ENCODE measurements at regions not wholly inside any gene's neighbourhood (a gene's known extent, or its start where the extent isn't known, plus 50 kb on each side); places are given as distances from the start of the nearest gene placed in this dataset.
A peak's percentile ranks its signal among the peaks of the same experiment; 100 is the strongest.

- no peak for DNase-seq
Measured at GRCh38 chr4:181509073-181509472, 734.1 kb upstream of the TENM3 start.

DNA sequence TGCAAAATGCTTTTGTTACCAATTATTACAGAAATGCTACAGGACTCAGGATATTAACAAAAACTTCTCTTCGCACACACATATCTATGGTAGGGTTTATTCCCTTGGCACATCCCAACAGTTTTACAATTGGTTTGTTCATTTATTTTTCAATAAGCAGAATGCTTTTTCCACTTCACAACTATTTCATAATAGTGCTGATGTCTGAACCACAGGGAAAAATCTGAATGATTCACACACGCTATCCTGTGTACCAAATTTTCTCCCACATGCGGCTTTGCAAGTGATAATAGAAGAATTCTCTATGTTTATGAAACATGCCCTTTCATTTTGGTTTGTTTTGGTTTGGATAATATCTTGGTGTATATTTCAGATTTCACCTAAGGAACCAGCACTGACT is 725.7 kb upstream of the TENM3 start:
- no peak for DNase-seq

DNA sequence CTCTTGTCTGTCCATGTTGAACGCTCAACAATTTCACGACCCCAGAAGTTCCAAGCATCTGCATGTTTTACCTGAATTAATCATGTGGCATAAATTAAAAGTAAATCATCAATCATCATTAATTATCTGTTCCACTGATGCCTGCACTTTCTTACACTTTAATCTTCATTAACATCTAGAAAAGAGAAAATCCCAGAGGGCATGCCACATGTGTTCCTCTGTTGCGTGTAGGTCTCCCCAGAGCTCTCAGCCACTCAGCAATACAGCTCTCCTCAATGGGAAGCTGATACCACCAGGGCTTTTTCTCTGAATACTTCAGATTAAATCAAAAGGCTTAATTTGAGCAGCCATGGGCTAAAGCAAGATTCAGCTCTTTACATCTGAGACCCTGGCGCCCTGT is 722.4 kb upstream of the TENM3 start:
- no peak for DNase-seq

GRCh38 chr4:181523973-181524372 is 719.2 kb upstream of the TENM3 start:
- no peak for DNase-seq

- DNase-seq: peak; percentile 57
Measured at GRCh38 chr4:181524499-181524898, 718.7 kb upstream of the TENM3 start.

DNA sequence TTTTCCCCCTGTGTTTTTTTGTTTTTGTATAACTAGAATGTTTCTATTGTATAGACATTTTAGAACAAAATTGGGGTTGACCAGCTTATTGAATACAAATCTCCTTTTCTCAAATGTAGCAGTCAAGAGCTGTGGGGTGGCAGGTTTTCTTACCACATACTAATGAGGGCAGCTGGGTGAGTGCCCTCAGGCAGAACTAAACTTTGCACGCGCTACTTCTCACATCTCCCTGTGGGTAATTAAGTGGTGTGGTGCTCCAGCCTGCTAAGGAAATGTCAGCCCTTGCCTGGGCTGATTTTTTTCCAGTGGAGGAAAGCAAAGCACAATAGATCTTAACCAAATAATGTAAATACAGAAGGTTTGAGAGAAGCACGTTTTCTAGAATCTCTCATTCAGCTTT is 717.6 kb upstream of the TENM3 start:
- DNase-seq: peak; percentile 48

- DNase-seq: peak; percentile 83
Measured at GRCh38 chr4:181528570-181529184, 714.5 kb upstream of the TENM3 start.

GRCh38 chr4:181529537-181529936 is 713.7 kb upstream of the TENM3 start:
- no peak for DNase-seq

DNA sequence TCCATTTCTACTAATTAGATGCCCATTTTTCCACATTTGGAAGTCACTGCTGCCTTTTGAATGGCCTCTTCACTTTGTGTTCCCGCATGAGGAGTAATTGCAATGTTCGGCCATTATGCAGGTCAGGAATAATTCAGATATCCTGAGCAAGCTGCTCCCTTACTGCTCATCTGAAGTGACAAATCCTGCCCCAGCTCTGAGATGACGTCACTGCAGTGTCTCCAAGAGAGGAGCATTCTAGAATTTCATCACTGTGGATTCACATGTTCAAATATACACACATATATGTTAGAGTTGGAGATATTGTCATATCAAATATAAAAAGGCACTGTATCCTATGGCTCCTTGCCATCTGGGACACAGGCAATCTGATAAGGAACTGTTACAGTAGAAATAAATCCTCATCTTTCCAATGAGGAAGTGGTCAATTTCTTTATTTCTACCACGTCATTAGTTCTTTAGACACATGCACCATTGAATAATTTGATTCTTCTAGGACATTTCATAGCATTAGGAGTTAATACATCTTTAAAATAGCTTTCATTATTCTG is 706.9 kb upstream of the TENM3 start:
- no peak for DNase-seq

DNA sequence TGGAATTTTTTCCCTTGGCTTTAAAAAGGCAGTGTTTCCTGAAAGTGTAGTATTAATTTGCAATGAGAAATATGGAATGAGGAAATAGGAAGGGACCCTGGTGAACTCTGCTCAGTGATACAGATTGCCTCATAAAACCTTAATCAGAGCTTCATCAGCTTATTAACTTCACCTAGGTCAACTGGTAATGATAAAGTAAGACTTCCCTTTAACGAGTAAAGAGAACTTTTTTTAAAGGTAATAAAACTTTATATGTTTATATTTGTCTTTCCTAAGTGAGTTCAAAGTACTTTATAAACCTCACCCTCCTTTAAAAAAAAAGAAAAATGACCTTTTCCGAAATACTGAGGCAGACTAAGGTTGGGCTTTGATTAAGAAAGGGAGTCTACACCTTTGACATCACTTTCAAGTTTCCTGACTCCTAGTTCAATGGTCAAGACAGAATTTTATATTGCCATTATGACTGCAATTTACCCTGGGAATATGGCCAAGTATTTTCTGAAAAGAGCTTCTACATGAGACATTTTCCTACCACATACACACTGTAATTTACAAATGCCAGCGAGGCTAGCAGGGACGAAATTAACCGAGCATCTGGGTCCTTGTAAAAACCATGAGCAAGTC is 706.3 kb upstream of the TENM3 start:
- DNase-seq: no peak

DNA sequence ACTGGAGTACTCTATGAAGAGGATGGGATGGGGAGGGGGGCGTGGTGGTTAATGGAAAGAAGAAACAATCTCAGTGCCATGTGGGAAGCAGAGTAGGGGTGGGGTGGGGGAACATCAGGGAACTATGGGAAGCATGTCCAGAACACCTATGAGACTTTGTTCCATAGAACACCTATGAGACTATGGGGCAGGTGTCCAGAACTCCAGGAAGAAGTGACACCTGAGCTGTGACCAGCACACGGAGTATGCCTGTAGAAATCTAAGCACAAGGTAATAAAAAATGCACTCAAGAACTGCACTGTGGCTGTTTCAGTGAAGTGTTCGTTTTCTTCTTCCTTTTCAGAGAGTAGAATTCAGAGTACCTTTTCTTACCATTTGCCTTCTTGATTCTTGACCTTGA is 704.8 kb upstream of the TENM3 start:
- no peak for DNase-seq

DNA sequence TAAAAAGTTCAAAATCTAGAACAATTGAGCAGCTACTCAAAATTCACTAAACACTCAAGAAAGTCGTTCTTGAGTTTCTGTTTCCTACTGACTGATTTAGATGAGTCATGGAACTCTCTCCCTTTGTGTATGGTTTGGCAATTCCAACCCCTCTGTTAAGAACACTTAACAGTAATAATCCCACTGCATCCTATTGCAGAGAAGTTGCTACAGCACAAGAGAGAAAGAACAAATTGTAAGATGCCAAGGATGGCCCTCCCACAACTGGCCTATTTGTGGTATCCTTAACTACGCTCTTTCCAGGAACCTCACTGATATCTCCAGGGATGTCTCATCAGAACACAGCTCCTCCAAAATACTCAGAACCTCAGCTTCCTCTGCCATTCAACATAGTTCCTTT is 701.8 kb upstream of the TENM3 start:
- DNase-seq: no peak

- DNase-seq: no peak
Measured at GRCh38 chr4:181548873-181549575, 694.2 kb upstream of the TENM3 start.

- DNase-seq: no peak
Measured at GRCh38 chr4:181549576-181550188, 693.5 kb upstream of the TENM3 start.

GRCh38 chr4:181550381-181550780 is 692.8 kb upstream of the TENM3 start:
- DNase-seq: no peak

DNA sequence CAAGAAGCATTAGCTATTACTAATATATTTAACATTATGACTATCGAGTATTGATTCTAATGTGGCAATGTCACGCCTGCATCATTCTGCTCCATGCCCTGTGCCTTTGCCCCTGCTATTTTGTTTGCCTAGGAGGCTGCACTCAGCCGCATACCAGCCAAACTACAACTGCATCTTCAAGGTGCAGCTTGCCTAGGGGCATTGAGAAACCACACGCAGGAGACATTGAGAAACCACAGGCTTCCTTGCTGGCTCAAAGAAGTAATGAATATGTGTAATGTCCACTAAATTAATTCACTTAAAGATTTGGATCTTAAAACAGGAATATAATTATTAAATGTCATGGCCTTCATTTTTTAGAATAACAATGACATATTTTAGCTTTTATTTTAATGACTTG is 683.6 kb upstream of the TENM3 start:
- DNase-seq: no peak

DNA sequence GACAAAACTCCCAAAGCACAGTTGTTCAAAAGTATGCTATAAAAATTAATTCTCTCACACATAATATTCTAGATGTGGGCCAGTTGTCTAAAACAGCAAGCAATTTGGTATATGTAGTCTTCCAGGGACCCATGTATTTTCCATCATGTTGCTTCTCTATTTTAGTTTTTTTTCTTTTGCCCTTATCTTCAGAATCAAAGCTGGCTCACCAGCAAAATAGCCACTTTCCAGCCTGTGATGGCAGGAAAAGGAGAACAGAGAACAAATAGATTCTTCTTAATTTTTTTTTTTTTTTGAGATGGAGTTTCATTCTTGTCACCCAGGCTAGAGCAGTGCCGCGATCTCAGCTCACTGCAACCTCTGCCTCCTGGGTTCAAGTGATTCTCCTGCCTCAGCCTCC is 680.8 kb upstream of the TENM3 start:
- no peak for DNase-seq

- DNase-seq: no peak
Measured at GRCh38 chr4:181564625-181565024, 678.6 kb upstream of the TENM3 start.

GRCh38 chr4:181566490-181566889 is 676.7 kb upstream of the TENM3 start:
- DNase-seq: peak; percentile 46

DNA sequence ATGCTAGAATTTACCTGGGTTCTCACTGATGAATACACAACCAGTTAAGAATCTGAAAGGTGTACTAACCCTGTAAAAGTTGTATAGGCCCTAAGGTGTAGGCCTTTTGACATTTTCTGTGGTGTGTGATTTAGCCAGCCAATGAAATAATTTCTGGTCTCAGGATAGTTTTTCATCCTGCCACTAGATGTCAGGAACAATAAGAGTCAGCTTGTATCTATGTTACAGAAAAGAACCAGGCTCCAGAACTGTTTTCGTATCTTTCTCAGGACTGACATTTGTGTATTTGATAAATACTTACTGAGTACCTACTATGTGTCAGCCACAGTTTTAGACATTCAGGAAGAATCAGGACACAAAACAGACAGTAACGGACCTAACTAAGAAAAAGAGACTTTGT is 673.6 kb upstream of the TENM3 start:
- peak; percentile 32 for DNase-seq

DNA sequence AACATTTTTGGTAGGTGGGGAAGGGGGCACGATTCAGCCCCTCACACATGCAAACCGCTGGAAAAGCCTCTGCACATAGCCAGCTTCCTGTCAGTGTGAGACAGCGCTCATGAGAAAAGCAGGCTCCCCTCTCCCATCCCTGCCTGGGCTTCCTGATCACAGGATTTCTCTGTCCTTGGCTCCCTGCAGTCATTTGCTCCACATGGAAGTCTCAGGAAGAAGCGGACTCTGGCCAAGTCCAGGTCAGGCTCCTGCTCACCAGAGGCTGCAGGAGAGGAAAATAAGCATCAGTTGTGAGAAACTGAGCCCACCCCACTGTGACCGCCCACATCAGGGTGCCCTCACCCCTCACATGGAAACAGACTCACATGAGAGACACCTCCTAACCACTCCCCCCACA is 664.3 kb upstream of the TENM3 start:
- no peak for DNase-seq

DNA sequence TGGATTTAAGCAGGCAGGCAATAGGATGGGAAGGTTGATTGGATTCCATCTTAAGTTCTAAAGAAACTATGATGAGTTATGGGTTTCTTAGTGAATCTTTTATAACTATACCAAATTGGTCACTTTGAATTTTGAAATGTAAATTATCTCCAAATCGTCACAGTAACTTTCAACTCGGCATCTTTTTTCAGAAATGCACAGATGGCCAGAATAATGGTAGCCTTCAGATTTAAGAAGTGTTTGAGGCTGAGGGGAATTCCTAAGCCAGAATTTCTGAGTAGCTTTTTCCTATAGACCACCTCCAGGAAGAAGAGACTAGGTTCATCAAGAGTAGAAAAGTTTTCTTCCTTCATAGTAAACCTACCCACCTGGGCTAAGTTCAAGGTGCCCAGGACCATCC is 663.7 kb upstream of the TENM3 start:
- DNase-seq: no peak

- DNase-seq: no peak
Measured at GRCh38 chr4:181581983-181582382, 661.2 kb upstream of the TENM3 start.

Measured in left kidney (tissue), 1 donor.